Natural killer cell treated with Interleukin-12 subunit alpha and Interleukin-12 subunit beta and Interleukin-15 and Interleukin-18, amount 100 ng/mL, for 72 hours (primary cell): ENCODE measurements at regions not wholly inside any gene's neighbourhood (a gene's known extent, or its start where the extent isn't known, plus 50 kb on each side); places are given as distances from the start of the nearest gene placed in this dataset.

Experiments
- ATAC-seq, 2 donors: fragments of 150-1000 bp; cut with Tn5 transposase in 1 of 2; sonication (Bioruptor Pico), chemical (Tn5 transposase) in 1 of 2; 2 replicates each; pipeline ENCODE4 v1.10.0; 2021
- DNase-seq: peaks from one replicate; pipeline ENCODE4 v3.0.0; 2022; ENCODE audit warnings: low spot score
- H3K27ac Mint-ChIP-seq, 2 donors: 1 replicate in 1 of 2; 2 replicates in 1 of 2; pipeline ENCODE4 v1.8.0; 2022; ENCODE audit warnings: mixed read lengths in 2 of 2, mild to moderate bottlenecking in 1 of 2, moderate library complexity in 1 of 2
- H3K27me3 Mint-ChIP-seq, 2 donors: 1 replicate in 1 of 2; 2 replicates in 1 of 2; pipeline ENCODE4 v1.8.0; 2022; ENCODE audit warnings: mixed read lengths in 2 of 2
- H3K36me3 Mint-ChIP-seq: one replicate; pipeline ENCODE4 v1.8.0; 2022; ENCODE audit warnings: mixed read lengths
- H3K4me1 Mint-ChIP-seq, 2 donors: 1 replicate in 1 of 2; 2 replicates in 1 of 2; pipeline ENCODE4 v1.8.0; 2022; ENCODE audit warnings: low read depth in 2 of 2, mixed read lengths in 2 of 2, mild to moderate bottlenecking in 1 of 2
- H3K4me3 Mint-ChIP-seq: one replicate; pipeline ENCODE4 v1.8.0; 2022; ENCODE audit warnings: mixed read lengths
- H3K9me3 Mint-ChIP-seq: 2 replicates; pipeline ENCODE4 v1.8.0; 2022; ENCODE audit warnings: mixed read lengths

GRCh38 chr6:6793388-6794250 lies 205.1 kb downstream of the LY86 start:
- Mint-ChIP-seq H3K27me3 (peaks cover 2 to 8% of the 10 kb centered on the region in 2 donors), H3K36me3 (no peaks in the 10 kb centered on the region), H3K27ac (peak overlapping the region in 1 of 2 donors; percentile 53), H3K4me1 (peaks cover 7 to 21% of the 10 kb centered on the region in 2 donors), H3K9me3 (no peaks in the 10 kb centered on the region), H3K4me3 (peak overlapping the region; percentile 31)
- DNase-seq (no peak), ATAC-seq (peak; percentile 62 to 72)

GRCh38 chr6:6795393-6795792 lies 206.9 kb downstream of the LY86 start:
- peaks cover 10 to 29% of the 10 kb centered on the region in 2 donors for H3K4me1 Mint-ChIP-seq
- no peak overlapping the region for H3K27ac Mint-ChIP-seq
- H3K4me3 Mint-ChIP-seq, result no peak overlapping the region

DNA sequence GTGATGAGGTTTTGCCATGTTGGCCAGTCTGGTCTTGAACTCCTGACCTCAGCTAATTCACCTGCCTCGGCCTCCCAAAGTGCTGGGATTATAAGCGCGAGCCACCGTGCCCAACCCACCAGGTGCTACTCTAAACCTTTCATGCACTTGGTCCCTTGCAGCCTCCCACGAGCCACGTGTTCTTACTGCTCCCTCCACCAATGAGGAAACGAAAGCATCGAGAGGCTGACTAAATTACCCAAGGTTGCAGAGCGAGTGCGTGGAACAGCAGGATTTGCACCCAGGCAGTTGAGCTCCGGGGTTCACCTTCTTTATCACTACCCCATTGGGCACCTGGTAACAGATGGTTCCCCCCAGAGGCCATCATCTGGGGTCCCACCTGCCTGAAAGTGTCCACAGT lies 208.3 kb downstream of the LY86 start:
- H3K4me1 Mint-ChIP-seq, result peaks cover 10 to 32% of the 10 kb centered on the region in 2 donors
- H3K9me3 Mint-ChIP-seq, result no peaks in the 10 kb centered on the region
- no peaks in the 10 kb centered on the region for H3K36me3 Mint-ChIP-seq
- no peak overlapping the region for H3K4me3 Mint-ChIP-seq
- H3K27me3 Mint-ChIP-seq, result peaks cover 2 to 8% of the 10 kb centered on the region in 2 donors
- DNase-seq, result no peak
- no peak for ATAC-seq
- H3K27ac Mint-ChIP-seq, result no peak overlapping the region

More at GRCh38 chr6:6795393-6795792, 206.9 kb downstream of the LY86 start:
- no peak for ATAC-seq
- Mint-ChIP-seq H3K9me3 (no peaks in the 10 kb centered on the region), H3K36me3 (no peaks in the 10 kb centered on the region), H3K27me3 (peaks cover 2 to 8% of the 10 kb centered on the region in 2 donors)
- no peak for DNase-seq

DNA sequence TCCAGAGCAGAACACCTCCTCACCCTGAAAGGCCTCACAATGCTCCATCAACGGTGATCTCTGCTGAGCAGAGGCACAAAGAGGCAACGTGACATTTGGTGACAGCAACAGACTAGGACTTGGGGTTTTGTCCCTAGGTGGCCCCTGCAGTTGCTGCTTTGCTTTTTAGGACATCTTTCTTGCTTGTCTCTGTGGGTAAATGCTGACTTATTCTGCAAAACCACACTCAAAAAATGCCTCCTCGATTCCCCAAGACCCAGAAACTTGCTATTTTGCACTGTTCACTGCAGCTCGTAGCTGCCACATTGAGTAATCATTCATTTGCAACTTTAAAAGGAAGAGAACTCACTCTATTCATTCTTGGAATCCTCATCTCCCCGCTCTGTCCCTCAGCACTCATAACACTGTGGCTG lies 209.9 kb downstream of the LY86 start:
- DNase-seq, result no peak
- no peaks in the 10 kb centered on the region for H3K9me3 Mint-ChIP-seq

GRCh38 chr6:6801005-6801335 lies 212.4 kb downstream of the LY86 start:
- Mint-ChIP-seq H3K4me1 (peaks cover 4 to 24% of the 10 kb centered on the region in 2 donors), H3K27ac (no peak overlapping the region)

More for the DNA sequence above, 209.9 kb downstream of the LY86 start:
- H3K36me3 Mint-ChIP-seq, result no peaks in the 10 kb centered on the region
- peak; percentile 61 to 67 for ATAC-seq
- peak overlapping the region; percentile 4 for H3K4me3 Mint-ChIP-seq
- H3K27ac Mint-ChIP-seq, result peak overlapping the region in 1 of 2 donors; percentile 69
- peaks cover 10 to 31% of the 10 kb centered on the region in 2 donors for H3K4me1 Mint-ChIP-seq
- peaks cover 2 to 7% of the 10 kb centered on the region in 2 donors for H3K27me3 Mint-ChIP-seq

DNA sequence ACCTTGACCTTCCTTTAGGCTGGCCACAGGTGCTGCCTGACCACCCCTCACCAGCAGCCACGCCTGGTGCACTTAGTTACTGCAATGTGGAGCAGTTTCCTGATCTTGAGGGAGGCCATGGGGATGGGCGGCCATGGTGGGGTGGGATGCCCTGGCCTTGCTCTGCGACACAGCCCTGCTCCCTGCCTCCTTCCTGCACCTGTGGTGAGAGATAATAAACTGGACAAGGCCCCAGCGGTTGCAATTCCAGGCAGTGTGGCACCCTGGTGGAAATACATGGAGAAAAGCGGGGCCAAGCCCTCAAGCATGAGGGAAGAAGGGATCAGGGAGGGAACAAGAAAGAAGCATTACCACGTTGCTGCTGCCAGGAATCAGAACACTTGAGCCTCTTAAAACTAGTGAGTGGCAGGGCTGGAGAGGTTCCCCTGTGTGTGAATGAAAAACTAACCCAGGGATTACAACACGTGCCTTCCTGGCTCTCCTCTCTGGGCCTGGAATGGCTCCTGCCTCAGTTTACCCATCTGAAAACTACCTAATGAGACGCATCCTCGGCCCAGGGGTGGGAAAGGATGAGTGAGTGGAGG lies 213.2 kb downstream of the LY86 start:
- peaks cover 5 to 7% of the 10 kb centered on the region in 2 donors for H3K27me3 Mint-ChIP-seq
- no peak overlapping the region for H3K4me3 Mint-ChIP-seq

More at GRCh38 chr6:6801005-6801335, 212.4 kb downstream of the LY86 start:
- H3K9me3 Mint-ChIP-seq, result no peaks in the 10 kb centered on the region
- H3K36me3 Mint-ChIP-seq, result no peaks in the 10 kb centered on the region
- DNase-seq, result no peak
- ATAC-seq, result no peak
- no peak overlapping the region for H3K4me3 Mint-ChIP-seq
- peaks cover 5 to 7% of the 10 kb centered on the region in 2 donors for H3K27me3 Mint-ChIP-seq

GRCh38 chr6:6803180-6803977 lies 214.9 kb downstream of the LY86 start:
- no peaks in the 10 kb centered on the region for H3K9me3 Mint-ChIP-seq
- peaks cover 3 to 7% of the 10 kb centered on the region in 2 donors for H3K27me3 Mint-ChIP-seq
- H3K27ac Mint-ChIP-seq, result no peak overlapping the region
- no peaks in the 10 kb centered on the region for H3K36me3 Mint-ChIP-seq
- no peak overlapping the region for H3K4me3 Mint-ChIP-seq
- H3K4me1 Mint-ChIP-seq, result peaks cover 4 to 14% of the 10 kb centered on the region in 2 donors
- peak in 1 of 2 donors; percentile 12 for ATAC-seq
- DNase-seq, result no peak

More for the DNA sequence above, 213.2 kb downstream of the LY86 start:
- no peaks in the 10 kb centered on the region for H3K9me3 Mint-ChIP-seq
- no peak overlapping the region for H3K27ac Mint-ChIP-seq
- DNase-seq, result no peak
- H3K36me3 Mint-ChIP-seq, result no peaks in the 10 kb centered on the region
- ATAC-seq, result no peak
- peaks cover 4 to 24% of the 10 kb centered on the region in 2 donors for H3K4me1 Mint-ChIP-seq

DNA sequence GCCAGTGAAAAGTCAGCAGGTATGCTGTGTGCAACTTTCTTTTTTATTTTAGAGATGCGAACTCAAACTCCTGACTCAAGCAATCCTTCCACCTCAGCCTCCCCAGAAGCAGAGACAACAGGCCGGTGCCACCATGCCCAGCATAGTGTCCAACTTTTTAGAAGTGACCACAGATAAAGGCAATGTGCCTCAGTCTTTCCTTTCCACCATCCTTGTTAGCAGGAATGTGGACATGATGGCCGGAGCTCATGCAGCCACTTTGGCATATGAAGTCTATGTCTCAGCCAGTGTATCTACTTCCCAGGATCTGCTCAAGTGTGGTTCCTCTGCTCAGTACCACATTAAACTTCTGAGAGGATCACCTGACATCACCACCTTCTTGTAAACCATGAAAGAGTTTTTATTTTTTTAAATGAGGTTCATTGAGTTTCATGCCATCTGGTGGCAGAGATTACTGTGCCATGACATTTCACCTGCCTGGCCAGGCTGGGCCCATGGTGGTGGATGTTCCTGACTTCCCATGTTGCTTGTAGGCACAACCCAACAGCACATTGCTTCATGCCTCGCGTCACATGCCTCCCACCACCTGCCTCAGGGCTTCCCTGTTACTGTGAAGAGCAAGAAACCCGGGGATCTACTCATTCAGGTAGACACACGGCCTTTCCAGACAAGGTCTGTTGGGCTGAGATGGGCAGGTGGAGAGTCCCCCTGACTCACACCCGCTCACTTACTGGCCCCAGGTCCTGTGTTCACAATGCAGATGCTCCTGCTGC lies 216.5 kb downstream of the LY86 start:
- no peak for ATAC-seq
- Mint-ChIP-seq H3K4me1 (peaks cover 4 to 7% of the 10 kb centered on the region in 2 donors), H3K36me3 (no peaks in the 10 kb centered on the region), H3K27ac (no peak overlapping the region), H3K9me3 (no peaks in the 10 kb centered on the region), H3K4me3 (no peak overlapping the region), H3K27me3 (peaks cover 11 to 14% of the 10 kb centered on the region in 2 donors)
- DNase-seq, result no peak

DNA sequence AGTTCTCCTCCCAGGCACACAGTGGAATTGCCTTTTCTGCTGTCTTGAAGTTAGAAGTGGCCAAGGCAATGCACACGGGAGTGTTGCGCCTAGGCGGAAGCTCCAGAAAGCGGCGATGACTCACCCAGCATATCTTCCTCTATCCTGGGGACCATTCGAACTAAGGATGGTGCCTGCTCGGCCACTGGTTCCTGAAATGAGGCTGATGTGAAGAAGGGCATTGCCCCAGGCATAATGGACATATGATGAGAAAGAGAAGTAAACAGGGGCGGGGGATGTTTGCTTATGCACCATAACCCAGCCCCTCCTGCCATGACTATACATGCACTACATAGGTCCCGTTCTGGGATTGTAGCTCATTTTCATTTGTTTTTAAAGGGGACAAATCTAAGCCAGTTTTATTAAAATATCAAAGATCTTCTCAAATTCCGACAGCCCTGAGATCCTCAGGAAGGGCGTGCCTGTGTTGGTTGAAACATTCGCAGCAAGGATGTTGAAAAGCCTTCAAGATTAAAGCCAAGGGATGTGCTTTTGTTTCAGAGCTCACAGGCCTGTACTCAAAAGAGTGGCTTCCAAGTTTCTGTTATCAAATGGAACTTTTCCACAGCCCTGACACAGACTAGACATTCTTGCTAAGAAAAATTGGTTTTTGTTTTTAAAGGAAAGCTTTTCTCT lies 218.5 kb downstream of the LY86 start:
- DNase-seq (no peak), ATAC-seq (no peak)
- no peaks in the 10 kb centered on the region for H3K9me3 Mint-ChIP-seq
- no peak overlapping the region for H3K4me3 Mint-ChIP-seq
- no peaks in the 10 kb centered on the region for H3K36me3 Mint-ChIP-seq
- peaks cover 15 to 16% of the 10 kb centered on the region in 2 donors for H3K4me1 Mint-ChIP-seq
- H3K27me3 Mint-ChIP-seq, result peaks cover 11 to 14% of the 10 kb centered on the region in 2 donors
- no peak overlapping the region for H3K27ac Mint-ChIP-seq

DNA sequence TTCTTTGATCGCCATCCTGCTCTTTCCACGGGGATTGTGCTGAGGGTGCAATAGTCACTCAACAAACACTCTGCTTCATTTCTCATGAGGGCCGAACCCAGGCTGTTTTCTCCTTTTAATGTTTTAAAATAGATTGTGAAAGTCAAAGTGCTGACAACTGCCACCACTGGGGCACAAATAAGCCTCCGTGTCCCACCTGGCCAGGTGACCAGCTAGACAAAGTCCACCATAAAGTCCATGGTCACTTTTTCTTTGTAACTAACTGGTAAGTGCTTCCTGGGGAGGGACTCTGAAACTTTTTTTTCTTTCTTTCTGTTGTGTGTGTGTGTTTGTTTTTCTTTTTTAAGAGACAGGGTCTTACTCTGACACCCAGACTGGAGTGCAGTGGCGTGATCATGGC lies 219.8 kb downstream of the LY86 start:
- Mint-ChIP-seq H3K4me1 (peaks cover 16 to 17% of the 10 kb centered on the region in 2 donors), H3K4me3 (no peak overlapping the region), H3K9me3 (no peaks in the 10 kb centered on the region), H3K27ac (no peak overlapping the region), H3K27me3 (peaks cover 7 to 11% of the 10 kb centered on the region in 2 donors), H3K36me3 (no peaks in the 10 kb centered on the region)
- ATAC-seq, result no peak
- DNase-seq, result no peak

GRCh38 chr6:6808915-6809314 lies 220.4 kb downstream of the LY86 start:
- Mint-ChIP-seq H3K9me3 (no peaks in the 10 kb centered on the region), H3K4me1 (peaks cover 16 to 17% of the 10 kb centered on the region in 2 donors), H3K4me3 (no peak overlapping the region), H3K27ac (no peak overlapping the region), H3K36me3 (no peaks in the 10 kb centered on the region), H3K27me3 (peaks cover 7 to 12% of the 10 kb centered on the region in 2 donors)
- DNase-seq (no peak), ATAC-seq (no peak)

DNA sequence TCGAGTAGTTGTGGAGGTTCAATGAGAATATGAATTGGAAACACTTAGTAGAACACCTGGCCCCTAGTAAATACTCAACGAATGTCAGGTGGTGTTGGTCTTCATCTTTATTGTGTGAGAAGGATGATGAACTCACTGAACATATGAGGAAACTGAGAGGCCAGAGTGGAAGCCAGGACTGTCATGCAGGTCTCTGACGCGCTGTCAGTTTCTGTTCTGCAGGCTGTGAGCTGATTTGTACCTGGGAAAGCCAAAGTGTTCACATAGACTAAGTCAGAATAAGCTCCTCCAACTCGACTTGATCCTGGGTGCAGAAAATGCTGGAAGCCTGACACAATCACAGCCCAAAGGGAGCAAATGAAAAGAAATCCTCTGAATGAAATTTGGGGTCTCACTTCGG lies 222.2 kb downstream of the LY86 start:
- no peaks in the 10 kb centered on the region for H3K9me3 Mint-ChIP-seq
- H3K36me3 Mint-ChIP-seq, result no peaks in the 10 kb centered on the region
- ATAC-seq (no peak), DNase-seq (no peak)
- H3K27ac Mint-ChIP-seq, result peak overlapping the region in 1 of 2 donors; percentile 85
- H3K4me1 Mint-ChIP-seq, result peaks cover 16 to 17% of the 10 kb centered on the region in 2 donors
- peaks cover 7 to 13% of the 10 kb centered on the region in 2 donors for H3K27me3 Mint-ChIP-seq
- H3K4me3 Mint-ChIP-seq, result peak overlapping the region; percentile 84
